Gastrocnemius medialis (tissue), 4 donors: ENCODE measurements at regions not wholly inside any gene's neighbourhood (a gene's known extent, or its start where the extent isn't known, plus 50 kb on each side); places are given as distances from the start of the nearest gene placed in this dataset.

Experiments used
- ATAC-seq, 2 donors: fragments of 150-250 bp; one replicate each; pipeline ENCODE4 v1.9.1; 2016
- DNase-seq, 2 donors: peaks; one replicate each; pipeline ENCODE4 v3.0.0-alpha.2; 2019
- H3K27ac ChIP-seq, 4 donors: fragments of 200-600 bp; sonication (generic); 1 replicate in 1 of 4; 2 replicates in 3 of 4; pipeline ENCODE4 v1.5.1; 2016 to 2018; ENCODE audit warnings: mild to moderate bottlenecking in 2 of 4, moderate library complexity in 1 of 4
- H3K27me3 ChIP-seq, 3 donors: fragments of 200-600 bp; sonication (generic) in 2 of 3; 1 replicate in 1 of 3; 2 replicates in 2 of 3; pipeline versions ENCODE4 v1.5.1 to v1.6.0; 2016 to 2019; ENCODE audit warnings: mild to moderate bottlenecking in 1 of 3, moderate library complexity in 1 of 3
- H3K36me3 ChIP-seq, 2 donors: fragments of 200-600 bp; sonication (generic) in 1 of 2; one replicate each; pipeline ENCODE4 v1.5.1; 2017 to 2018
- H3K4me1 ChIP-seq, 2 donors: fragments of 200-600 bp; sonication (generic) in 1 of 2; one replicate each; pipeline ENCODE4 v1.5.1; 2016 to 2017; ENCODE audit warnings: mild to moderate bottlenecking in 2 of 2
- H3K4me3 ChIP-seq, 4 donors: fragments of 200-600 bp; sonication (generic) in 3 of 4; 1 replicate in 1 of 4; 2 replicates in 3 of 4; pipeline ENCODE4 v1.5.1; 2016 to 2019; ENCODE audit warnings: mild to moderate bottlenecking in 2 of 4
- H3K9me3 ChIP-seq, 3 donors: fragments of 200-600 bp; sonication (generic) in 2 of 3; 1 replicate in 1 of 3; 2 replicates in 2 of 3; pipeline ENCODE4 v1.5.1; 2016 to 2019
- CTCF ChIP-seq, 5 experiments: fragments of 450-650 bp in 3 of 5; fragments of 200-600 bp in 2 of 5; sonication (generic) in 2 of 5; IDR thresholded peaks in 4 of 5; conservative IDR thresholded peaks in 1 of 5; 1 replicate in 4 of 5; 2 replicates in 1 of 5; pipeline ENCODE4 v1.5.1; 2016 to 2019; ENCODE audit warnings: antibody characterized with exemption in 5 of 5, mild to moderate bottlenecking in 3 of 5, moderate library complexity in 3 of 5
- POLR2A ChIP-seq, 2 donors: fragments of 450-650 bp; IDR thresholded peaks; one replicate each; pipeline ENCODE4 v1.6.1; 2017; ENCODE audit warnings: antibody characterized with exemption in 2 of 2, mild to moderate bottlenecking in 2 of 2, moderate library complexity in 2 of 2
- in situ Hi-C, 4 donors: fragments of 200-750 bp; cut with MboI; loops; one replicate each; pipeline versions ENCODE4 v1.15.0 to v1.8.0; 2017; ENCODE audit warnings: low sequenced_read_pairs in 4 of 4
- intact Hi-C: fragments of 100-400 bp; cut with DNase I; formaldehyde crosslinking; loops from one replicate; pipeline ENCODE4 v1.15.1; 2023; ENCODE audit warnings: low total_unique reads

- Histone ChIP-seq H3K36me3 (no peaks in the 10 kb centered on the region), H3K27ac (no peak overlapping the region), H3K4me3 (no peak overlapping the region), H3K4me1 (no peaks in the 10 kb centered on the region), H3K9me3 (no peaks in the 10 kb centered on the region), H3K27me3 (no peaks in the 10 kb centered on the region)
- no peak for ATAC-seq
- in situ Hi-C loops = no loop called here
- DNase-seq = no peak
- intact Hi-C loops = no loop called here
- TF ChIP-seq CTCF (IDR thresholded peaks at IDR 0.05 in 4 of 5, conservative IDR thresholded peaks at IDR 0.05 in 1 of 5) (no peak), POLR2A (IDR thresholded peaks at IDR 0.05) (no peak)
Observed at GRCh38 chr22:25508161-25508560, 56.3 kb upstream of the GRK3 start.

- Histone ChIP-seq H3K4me1 (no peaks in the 10 kb centered on the region), H3K27me3 (no peaks in the 10 kb centered on the region), H3K9me3 (no peaks in the 10 kb centered on the region), H3K27ac (no peak overlapping the region), H3K36me3 (no peaks in the 10 kb centered on the region), H3K4me3 (no peak overlapping the region)
- no peak for DNase-seq
- intact Hi-C loops = no loop called here
- TF ChIP-seq CTCF (IDR thresholded peaks at IDR 0.05 in 4 of 5, conservative IDR thresholded peaks at IDR 0.05 in 1 of 5) (no peak), POLR2A (IDR thresholded peaks at IDR 0.05) (no peak)
- ATAC-seq = no peak
- in situ Hi-C loops = no loop called here
Observed at GRCh38 chr22:25508761-25509321, 55.6 kb upstream of the GRK3 start.

GRCh38 chr22:25509374-25509791 is 55.1 kb upstream of the GRK3 start:
- Histone ChIP-seq H3K36me3 (no peaks in the 10 kb centered on the region), H3K4me3 (no peak overlapping the region), H3K4me1 (no peaks in the 10 kb centered on the region), H3K9me3 (no peaks in the 10 kb centered on the region), H3K27ac (no peak overlapping the region), H3K27me3 (no peaks in the 10 kb centered on the region)
- TF ChIP-seq CTCF (IDR thresholded peaks at IDR 0.05 in 4 of 5, conservative IDR thresholded peaks at IDR 0.05 in 1 of 5) (no peak), POLR2A (IDR thresholded peaks at IDR 0.05) (no peak)
- intact Hi-C loops = no loop called here
- no peak for ATAC-seq
- DNase-seq = no peak
- in situ Hi-C loops = no loop called here

GRCh38 chr22:25510876-25511275 is 53.6 kb upstream of the GRK3 start:
- Histone ChIP-seq H3K4me3 (no peak overlapping the region), H3K9me3 (no peaks in the 10 kb centered on the region), H3K4me1 (no peaks in the 10 kb centered on the region), H3K27me3 (no peaks in the 10 kb centered on the region), H3K27ac (no peak overlapping the region), H3K36me3 (no peaks in the 10 kb centered on the region)
- ATAC-seq (no peak), DNase-seq (no peak)
- in situ Hi-C loops (no loop called here), intact Hi-C loops (no loop called here)
- TF ChIP-seq CTCF (IDR thresholded peaks at IDR 0.05 in 4 of 5, conservative IDR thresholded peaks at IDR 0.05 in 1 of 5) (no peak), POLR2A (IDR thresholded peaks at IDR 0.05) (no peak)

GRCh38 chr22:25511725-25512124 is 52.8 kb upstream of the GRK3 start:
- ATAC-seq (no peak), DNase-seq (no peak)
- H3K4me3 ChIP-seq = no peak overlapping the region
- TF ChIP-seq POLR2A (IDR thresholded peaks at IDR 0.05) (no peak), CTCF (IDR thresholded peaks at IDR 0.05 in 4 of 5, conservative IDR thresholded peaks at IDR 0.05 in 1 of 5) (no peak)
- no peaks in the 10 kb centered on the region for H3K9me3 ChIP-seq
- no peaks in the 10 kb centered on the region for H3K4me1 ChIP-seq
- intact Hi-C loops = no loop called here
- no peak overlapping the region for H3K27ac ChIP-seq
- no peaks in the 10 kb centered on the region for H3K27me3 ChIP-seq
- in situ Hi-C loops = no loop called here
- no peaks in the 10 kb centered on the region for H3K36me3 ChIP-seq
